Natural killer cell (primary cell): ENCODE measurements at regions not wholly inside any gene's neighbourhood (a gene's known extent, or its start where the extent isn't known, plus 50 kb on each side); places are given as distances from the start of the nearest gene placed in this dataset.

Experiments
- ATAC-seq, 3 donors: fragments of 150-1000 bp in 2 of 3; fragments of 200-7000 bp in 1 of 3; cut with Tn5 transposase; 1 replicate in 1 of 3; 2 replicates in 2 of 3; pipeline ENCODE4 v1.10.0; 2021; ENCODE audit warnings: mild to moderate bottlenecking in 2 of 3, moderate library complexity in 2 of 3
- DNase-seq, 2 donors: peaks; one replicate each; pipeline versions ENCODE4 v3.0.0 to v3.0.0-alpha.2; 2013 to 2021; ENCODE audit warnings: mixed read lengths in 1 of 2
- H3K27ac ChIP-seq: one replicate; pipeline ENCODE4 v1.5.1; 2013; ENCODE audit warnings: mild to moderate bottlenecking, low read length
- H3K27me3 ChIP-seq: one replicate; pipeline ENCODE4 v1.6.1; 2013; ENCODE audit warnings: low read length; ENCODE audit not compliant: control insufficient read depth, insufficient read depth
- H3K36me3 ChIP-seq: one replicate; pipeline ENCODE4 v1.6.1; 2013; ENCODE audit warnings: low read length; ENCODE audit not compliant: control insufficient read depth, insufficient read depth
- H3K4me1 ChIP-seq: one replicate; pipeline ENCODE4 v1.6.1; 2013; ENCODE audit warnings: low read length; ENCODE audit not compliant: control insufficient read depth, insufficient read depth
- H3K4me3 ChIP-seq: one replicate; pipeline ENCODE4 v1.5.1; 2013; ENCODE audit warnings: low read length
- H3K9me3 ChIP-seq: one replicate; pipeline ENCODE4 v1.6.1; 2013; ENCODE audit warnings: low read length; ENCODE audit not compliant: control insufficient read depth, insufficient read depth
- H3K27ac Mint-ChIP-seq, 2 donors: one replicate each; pipeline ENCODE4 v1.8.0; 2022; ENCODE audit warnings: mild to moderate bottlenecking in 2 of 2, mixed read lengths in 2 of 2, moderate library complexity in 1 of 2
- H3K27me3 Mint-ChIP-seq, 2 donors: one replicate each; pipeline ENCODE4 v1.8.0; 2022; ENCODE audit warnings: low read depth in 2 of 2, mixed read lengths in 2 of 2
- H3K36me3 Mint-ChIP-seq: one replicate; pipeline ENCODE4 v1.8.0; 2022; ENCODE audit warnings: mixed read lengths
- H3K4me1 Mint-ChIP-seq, 2 donors: one replicate each; pipeline ENCODE4 v1.8.0; 2022; ENCODE audit warnings: mixed read lengths in 2 of 2
- H3K4me3 Mint-ChIP-seq: one replicate; pipeline ENCODE4 v1.8.0; 2022; ENCODE audit warnings: mild to moderate bottlenecking, moderate library complexity, mixed read lengths
- H3K9me3 Mint-ChIP-seq, 2 donors: one replicate each; pipeline ENCODE4 v1.8.0; 2022; ENCODE audit warnings: mixed read lengths in 2 of 2
- CTCF ChIP-seq: fragments of 200-600 bp; IDR thresholded peaks from one replicate; pipeline ENCODE4 v1.8.0; 2022; ENCODE audit warnings: antibody characterized with exemption
- WGBS: methylation state at CpG from one replicate; pipeline ENCODE4 v1.1.7; 2013; ENCODE audit warnings: missing lambda C conversion rate; ENCODE audit not compliant: insufficient coverage; 5-methylcytosine and 5-hydroxymethylcytosine counted together
- intact Hi-C: fragments of 100-400 bp; cut with micrococcal nuclease; formaldehyde crosslinking; loops from one replicate; pipeline ENCODE4 v1.14.2; 2022

GRCh38 chr1:30185809-30186208, 537.6 kb downstream of the MATN1 start:
- H3K36me3 ChIP-seq, result no peaks in the 10 kb centered on the region
- Mint-ChIP-seq H3K4me1 (peaks cover 29 to 40% of the 10 kb centered on the region in 2 donors), H3K27ac (no peak overlapping the region), H3K36me3 (no peaks in the 10 kb centered on the region), H3K4me3 (no peak overlapping the region), H3K9me3 (no peaks in the 10 kb centered on the region), H3K27me3 (no peaks in the 10 kb centered on the region)
- no peaks in the 10 kb centered on the region for H3K27me3 ChIP-seq
- H3K4me1 ChIP-seq, result peaks cover 28% of the 10 kb centered on the region
- no peak overlapping the region for H3K27ac ChIP-seq
- TF ChIP-seq CTCF, result no peak
- no peak for ATAC-seq
- no peaks in the 10 kb centered on the region for H3K9me3 ChIP-seq
- 65% methylated on average over 5 of the region's 6 CpGs for WGBS
- no peak overlapping the region for H3K4me3 ChIP-seq
- intact Hi-C loops, result no loop called here
- DNase-seq, result no peak

- no peak for TF ChIP-seq CTCF
- H3K4me3 Mint-ChIP-seq, result no peak overlapping the region
- no peak overlapping the region for H3K27ac Mint-ChIP-seq
- DNase-seq, result no peak
- H3K4me1 Mint-ChIP-seq, result peaks cover 26 to 38% of the 10 kb centered on the region in 2 donors
- no peak overlapping the region for H3K4me3 ChIP-seq
- H3K36me3 ChIP-seq, result no peaks in the 10 kb centered on the region
- no peaks in the 10 kb centered on the region for H3K9me3 ChIP-seq
- intact Hi-C loops, result no loop called here
- no peaks in the 10 kb centered on the region for H3K27me3 ChIP-seq
- peaks cover 23% of the 10 kb centered on the region for H3K4me1 ChIP-seq
- no peak for ATAC-seq
- no peaks in the 10 kb centered on the region for H3K9me3 Mint-ChIP-seq
- WGBS, result 96% methylated on average over 4 of the region's 4 CpGs
- H3K27me3 Mint-ChIP-seq, result no peaks in the 10 kb centered on the region
- H3K36me3 Mint-ChIP-seq, result no peaks in the 10 kb centered on the region
- H3K27ac ChIP-seq, result no peak overlapping the region
These were observed 538.1 kb downstream of the MATN1 start for GRCh38 chr1:30185313-30185712.

GRCh38 chr1:30184393-30185141, 538.8 kb downstream of the MATN1 start:
- no peak overlapping the region for H3K27ac ChIP-seq
- no peaks in the 10 kb centered on the region for H3K9me3 ChIP-seq
- intact Hi-C loops, result no loop called here
- 56% methylated on average over 1 of the region's 1 CpG for whole genome bisulfite sequencing
- DNase-seq, result no peak
- ATAC-seq, result no peak
- H3K27me3 Mint-ChIP-seq, result peaks cover 0 to under 1% of the 10 kb centered on the region in 2 donors
- H3K27me3 ChIP-seq, result no peaks in the 10 kb centered on the region
- no peak overlapping the region for H3K4me3 Mint-ChIP-seq
- H3K36me3 Mint-ChIP-seq, result no peaks in the 10 kb centered on the region
- peaks cover 16% of the 10 kb centered on the region for H3K4me1 ChIP-seq
- H3K36me3 ChIP-seq, result no peaks in the 10 kb centered on the region
- H3K4me3 ChIP-seq, result no peak overlapping the region
- no peak overlapping the region for H3K27ac Mint-ChIP-seq
- no peak for TF ChIP-seq CTCF
- H3K9me3 Mint-ChIP-seq, result no peaks in the 10 kb centered on the region
- peaks cover 26 to 38% of the 10 kb centered on the region in 2 donors for H3K4me1 Mint-ChIP-seq

- Histone ChIP-seq H3K4me1 (peaks cover 9% of the 10 kb centered on the region), H3K4me3 (no peak overlapping the region), H3K27me3 (no peaks in the 10 kb centered on the region), H3K36me3 (no peaks in the 10 kb centered on the region), H3K9me3 (no peaks in the 10 kb centered on the region), H3K27ac (no peak overlapping the region)
- Mint-ChIP-seq H3K4me1 (peaks cover 26 to 38% of the 10 kb centered on the region in 2 donors), H3K27ac (no peak overlapping the region), H3K4me3 (no peak overlapping the region), H3K36me3 (no peaks in the 10 kb centered on the region), H3K9me3 (no peaks in the 10 kb centered on the region), H3K27me3 (peaks cover 0 to 6% of the 10 kb centered on the region in 2 donors)
- DNase-seq, result no peak
- ATAC-seq, result no peak
- 67% methylated on average over 5 of the region's 5 CpGs for WGBS
- intact Hi-C loops, result no loop called here
- no peak for TF ChIP-seq CTCF
These were observed 539.5 kb downstream of the MATN1 start for GRCh38 chr1:30183895-30184294.
